ENCODE measurements at regions not wholly inside any gene's neighbourhood (a gene's known extent, or its start where the extent isn't known, plus 50 kb on each side); places are given as distances from the start of the nearest gene placed in this dataset.

DNA sequence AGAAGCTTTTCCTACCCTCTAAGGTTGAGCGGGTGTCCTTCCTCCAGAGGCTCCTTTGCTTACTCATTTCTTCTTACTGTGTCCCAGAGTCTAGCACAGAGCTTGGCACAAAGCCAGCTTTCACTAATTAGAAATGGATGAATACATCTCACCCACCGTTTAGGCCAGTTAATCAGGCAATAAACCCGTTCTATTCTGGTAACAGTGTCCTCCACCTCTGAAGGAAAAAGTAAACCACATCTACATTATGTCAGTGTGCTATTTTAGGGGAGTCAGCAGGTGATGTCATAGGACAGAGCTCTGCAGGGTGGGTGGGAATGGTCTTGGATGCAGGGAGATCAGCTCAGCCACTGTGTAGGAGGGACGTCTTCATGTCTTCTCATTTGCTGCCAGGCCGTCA is 109.2 kb downstream of the OSTF1 start:
- TF ChIP-seq, protein P1, sequence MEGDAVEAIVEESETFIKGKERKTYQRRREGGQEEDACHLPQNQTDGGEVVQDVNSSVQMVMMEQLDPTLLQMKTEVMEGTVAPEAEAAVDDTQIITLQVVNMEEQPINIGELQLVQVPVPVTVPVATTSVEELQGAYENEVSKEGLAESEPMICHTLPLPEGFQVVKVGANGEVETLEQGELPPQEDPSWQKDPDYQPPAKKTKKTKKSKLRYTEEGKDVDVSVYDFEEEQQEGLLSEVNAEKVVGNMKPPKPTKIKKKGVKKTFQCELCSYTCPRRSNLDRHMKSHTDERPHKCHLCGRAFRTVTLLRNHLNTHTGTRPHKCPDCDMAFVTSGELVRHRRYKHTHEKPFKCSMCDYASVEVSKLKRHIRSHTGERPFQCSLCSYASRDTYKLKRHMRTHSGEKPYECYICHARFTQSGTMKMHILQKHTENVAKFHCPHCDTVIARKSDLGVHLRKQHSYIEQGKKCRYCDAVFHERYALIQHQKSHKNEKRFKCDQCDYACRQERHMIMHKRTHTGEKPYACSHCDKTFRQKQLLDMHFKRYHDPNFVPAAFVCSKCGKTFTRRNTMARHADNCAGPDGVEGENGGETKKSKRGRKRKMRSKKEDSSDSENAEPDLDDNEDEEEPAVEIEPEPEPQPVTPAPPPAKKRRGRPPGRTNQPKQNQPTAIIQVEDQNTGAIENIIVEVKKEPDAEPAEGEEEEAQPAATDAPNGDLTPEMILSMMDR (IDR thresholded peaks at IDR 0.05) = no peak

DNA sequence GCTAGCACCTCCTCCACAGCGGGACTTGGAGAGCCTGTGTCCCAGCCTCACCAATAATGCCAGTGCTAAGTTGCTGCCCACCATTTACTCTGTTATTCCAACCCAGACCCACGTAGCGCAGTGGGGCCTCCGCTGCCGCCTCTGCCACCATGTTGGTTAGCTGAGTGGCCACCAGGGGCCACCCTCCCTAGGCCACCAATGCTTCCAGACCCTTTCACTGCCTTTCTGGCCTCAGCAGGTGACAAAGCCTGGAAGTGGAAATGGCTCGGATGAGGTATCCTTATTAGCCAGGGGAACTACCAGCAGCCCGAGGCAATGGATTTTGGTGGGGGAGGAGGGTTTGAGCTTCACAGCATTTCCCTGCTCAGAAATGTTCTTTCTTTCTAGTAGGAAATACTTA is 110.1 kb downstream of the OSTF1 start:
- TF ChIP-seq, protein P1 (IDR thresholded peaks at IDR 0.05) = peak; percentile 17; the same call in 1 of the 2 replicates

DNA sequence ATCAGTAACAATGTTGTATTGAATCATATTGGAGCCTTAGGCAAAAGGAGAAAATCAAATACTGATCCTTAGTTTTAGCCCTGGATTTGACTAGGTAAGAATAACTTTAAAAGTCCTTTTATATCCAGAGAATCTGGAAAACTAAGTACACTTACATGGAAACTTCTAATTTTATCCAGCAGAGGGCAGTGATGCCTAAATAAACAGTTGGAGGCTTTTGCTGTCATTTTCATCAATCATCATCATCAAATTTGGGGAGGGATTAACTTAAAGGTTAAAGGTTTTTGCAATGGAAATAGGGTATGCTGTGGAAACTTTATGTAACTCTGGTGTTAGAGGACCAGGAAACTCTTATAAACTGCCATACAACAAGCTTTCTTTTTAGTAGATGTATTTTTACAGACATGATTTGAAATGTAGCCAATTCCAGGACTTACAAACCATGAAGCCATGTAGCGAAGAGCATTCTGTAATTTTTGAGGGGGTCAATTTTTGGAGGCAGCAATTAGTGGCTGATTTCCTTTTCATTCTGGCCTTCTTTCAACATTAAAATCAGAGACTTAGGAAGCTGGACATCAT is 112.7 kb downstream of the OSTF1 start:
- TF ChIP-seq, protein P1 (IDR thresholded peaks at IDR 0.05) = peak; percentile 65

DNA sequence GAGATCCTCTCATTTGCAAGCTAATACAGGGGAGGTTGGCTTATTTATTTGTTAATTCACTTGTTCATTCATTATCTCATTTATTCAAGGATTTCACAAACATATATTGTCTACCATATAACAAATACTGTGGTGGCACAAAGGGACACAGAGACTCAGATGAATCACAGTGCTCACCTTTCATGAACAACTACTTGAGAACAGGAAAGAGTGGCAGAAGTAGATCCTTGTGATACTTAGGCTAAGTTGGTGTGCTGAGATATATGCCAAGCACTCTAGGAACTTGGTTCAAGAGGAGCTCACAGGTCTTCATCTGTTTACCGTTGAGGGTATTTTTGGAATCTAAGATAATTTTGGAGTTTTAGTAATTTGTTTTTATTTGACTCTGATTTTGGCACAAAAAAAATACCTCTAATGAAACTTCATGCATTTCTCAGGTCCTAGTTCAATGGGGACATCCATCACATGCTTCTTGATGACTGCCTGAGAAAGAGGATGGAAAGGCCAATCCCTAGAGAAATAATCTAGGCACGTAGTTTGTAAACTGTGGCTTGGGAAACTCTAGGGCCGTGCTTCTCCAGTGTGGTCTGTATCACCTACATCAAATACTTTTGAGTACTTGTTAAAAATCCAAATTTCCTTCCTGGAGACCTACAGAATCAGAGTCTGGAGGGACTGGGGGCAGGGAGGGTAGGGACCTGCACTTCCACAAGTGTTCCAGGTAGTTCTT is 113.3 kb downstream of the OSTF1 start:
- TF ChIP-seq, protein P1 (IDR thresholded peaks at IDR 0.05) = no peak

DNA sequence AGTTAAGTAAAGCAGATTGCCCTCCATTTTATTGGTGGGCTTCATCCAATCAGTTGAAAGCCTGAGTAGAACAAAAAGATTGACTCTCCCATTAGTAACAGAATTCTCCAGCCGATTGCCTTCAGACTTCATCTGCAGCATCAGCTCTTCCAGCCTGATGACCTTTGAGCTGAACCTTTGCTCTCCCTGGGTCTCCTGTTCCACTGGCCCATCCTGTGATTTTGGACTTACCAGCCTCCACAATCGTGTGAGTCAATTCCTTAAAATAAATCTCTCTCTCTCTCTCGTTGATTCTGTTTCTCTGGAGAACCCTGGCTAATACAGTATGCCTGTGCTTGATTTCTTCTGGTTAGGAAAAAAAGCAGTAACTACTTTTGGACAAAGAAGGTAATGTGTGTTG is 121.9 kb downstream of the OSTF1 start:
- TF ChIP-seq, protein P1 (IDR thresholded peaks at IDR 0.05) = no peak

DNA sequence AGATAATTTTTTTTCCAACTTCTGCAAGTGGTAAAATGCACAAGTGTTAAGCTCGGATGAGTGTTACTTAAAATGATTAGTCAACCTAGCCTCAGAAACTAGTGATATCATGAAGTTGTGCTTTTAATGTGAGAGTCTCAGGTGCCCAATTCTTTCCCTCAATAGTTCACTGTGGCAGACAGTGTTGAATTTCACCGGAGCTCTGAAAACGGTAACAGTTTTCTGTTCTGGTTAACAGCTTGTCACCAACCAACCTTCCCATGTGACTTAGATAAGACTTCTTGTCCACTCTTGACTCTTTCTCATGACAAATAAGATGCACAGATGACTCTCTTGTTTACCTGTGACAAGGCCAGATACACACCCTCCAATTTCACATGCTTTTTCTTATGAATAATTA is 125.5 kb downstream of the OSTF1 start:
- TF ChIP-seq, protein P1 (IDR thresholded peaks at IDR 0.05) = no peak

DNA sequence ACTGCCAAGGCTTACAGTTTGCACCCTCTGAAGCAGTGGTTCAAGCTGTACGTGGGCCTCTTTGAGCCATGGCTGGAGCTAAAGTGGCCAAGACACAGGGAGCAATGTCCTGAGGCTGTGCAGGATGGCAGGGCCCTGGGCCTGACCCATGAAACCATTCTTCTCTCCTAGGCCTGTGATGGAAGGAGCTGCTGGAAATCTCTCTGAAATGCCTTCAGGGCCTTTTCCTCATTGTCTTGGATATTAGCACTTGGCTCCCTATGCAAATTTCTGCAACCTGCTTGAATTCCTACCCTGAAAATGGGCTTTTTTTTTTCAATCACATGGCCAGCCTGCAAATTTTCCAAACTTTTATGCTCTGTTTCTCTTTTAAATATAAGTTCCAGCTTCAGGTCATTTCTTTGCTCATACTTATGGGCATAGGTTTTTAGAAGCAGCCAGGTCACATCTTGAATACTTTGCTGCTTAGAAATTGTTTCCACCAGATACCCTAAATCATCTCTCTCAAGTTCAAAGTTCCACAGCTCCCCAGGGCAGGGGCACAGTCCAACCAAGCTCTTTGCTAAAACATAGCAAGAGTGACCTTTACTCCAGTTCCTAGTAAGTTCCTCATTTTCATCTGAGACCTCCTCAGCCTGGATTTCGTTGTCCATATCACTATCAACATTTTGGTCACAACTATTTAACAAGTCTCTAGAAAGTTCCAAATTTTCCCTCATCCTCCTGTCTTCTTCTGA is 138.3 kb downstream of the OSTF1 start:
- TF ChIP-seq, protein P1 (IDR thresholded peaks at IDR 0.05) = no peak

All from LNCAP (cell line).